RWPE1 (cell line): ENCODE measurements at regions not wholly inside any gene's neighbourhood (a gene's known extent, or its start where the extent isn't known, plus 50 kb on each side); places are given as distances from the start of the nearest gene placed in this dataset.
"Not testable (repeated sequence)": the region's sequence is repeated elsewhere in the genome, so short reads cannot be mapped to it uniquely, and the experiment has no call there.

Source experiments
- CTCF ChIA-PET: fragments of 350-600 bp; sonication (Branson Sonifier 250); formaldehyde crosslinking; extraction: SDS; loops from one replicate; lab custom pipeline; 2021; lab: Yijun Ruan, JAX
- POLR2A ChIA-PET: fragments of 400-600 bp; formaldehyde crosslinking; extraction: SDS; loops from one replicate; lab custom pipeline; 2020; ENCODE audit warnings: antibody characterized with exemption; ENCODE audit not compliant: low non-redundant PET; lab: Yijun Ruan, JAX
- DNase-seq: peaks from one replicate; pipeline ENCODE4 v3.0.0; 2012; ENCODE audit warnings: low spot score
- H3K27ac ChIP-seq: fragments of 450-650 bp; 2 replicates; pipeline ENCODE4 v1.5.1; 2017
- TF ChIP-seq, protein P1 (sequence below): fragments of 450-650 bp; conservative IDR thresholded peaks from 2 replicates; pipeline ENCODE4 v1.5.1; 2017; ENCODE audit warnings: low read depth, mild to moderate bottlenecking

DNA sequence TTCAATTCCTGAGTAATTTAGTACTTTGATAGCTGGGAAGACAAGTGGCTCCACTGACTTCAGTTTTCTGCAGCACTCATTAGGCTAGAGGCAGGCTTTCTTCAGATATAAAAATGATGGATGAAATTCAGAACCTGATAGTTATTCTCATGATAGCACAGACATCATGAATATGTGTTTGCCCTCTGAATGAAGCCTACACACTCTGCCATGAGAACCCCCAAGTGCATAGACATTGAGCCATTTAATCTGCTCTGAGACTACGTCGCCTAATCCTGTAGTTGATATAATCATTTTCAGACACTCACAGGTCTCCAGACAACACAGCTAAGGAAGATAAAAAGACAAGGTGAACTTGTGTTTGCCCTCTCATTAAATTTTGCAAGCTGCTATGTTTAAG, 566.1 kb downstream of the AMY1C start:
- POLR2A ChIA-PET = no interaction called here
- TF ChIP-seq, protein P1, sequence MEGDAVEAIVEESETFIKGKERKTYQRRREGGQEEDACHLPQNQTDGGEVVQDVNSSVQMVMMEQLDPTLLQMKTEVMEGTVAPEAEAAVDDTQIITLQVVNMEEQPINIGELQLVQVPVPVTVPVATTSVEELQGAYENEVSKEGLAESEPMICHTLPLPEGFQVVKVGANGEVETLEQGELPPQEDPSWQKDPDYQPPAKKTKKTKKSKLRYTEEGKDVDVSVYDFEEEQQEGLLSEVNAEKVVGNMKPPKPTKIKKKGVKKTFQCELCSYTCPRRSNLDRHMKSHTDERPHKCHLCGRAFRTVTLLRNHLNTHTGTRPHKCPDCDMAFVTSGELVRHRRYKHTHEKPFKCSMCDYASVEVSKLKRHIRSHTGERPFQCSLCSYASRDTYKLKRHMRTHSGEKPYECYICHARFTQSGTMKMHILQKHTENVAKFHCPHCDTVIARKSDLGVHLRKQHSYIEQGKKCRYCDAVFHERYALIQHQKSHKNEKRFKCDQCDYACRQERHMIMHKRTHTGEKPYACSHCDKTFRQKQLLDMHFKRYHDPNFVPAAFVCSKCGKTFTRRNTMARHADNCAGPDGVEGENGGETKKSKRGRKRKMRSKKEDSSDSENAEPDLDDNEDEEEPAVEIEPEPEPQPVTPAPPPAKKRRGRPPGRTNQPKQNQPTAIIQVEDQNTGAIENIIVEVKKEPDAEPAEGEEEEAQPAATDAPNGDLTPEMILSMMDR = no peak
- CTCF ChIA-PET = no interaction called here
- H3K27ac ChIP-seq = no peak overlapping the region
- DNase-seq = no peak

DNA sequence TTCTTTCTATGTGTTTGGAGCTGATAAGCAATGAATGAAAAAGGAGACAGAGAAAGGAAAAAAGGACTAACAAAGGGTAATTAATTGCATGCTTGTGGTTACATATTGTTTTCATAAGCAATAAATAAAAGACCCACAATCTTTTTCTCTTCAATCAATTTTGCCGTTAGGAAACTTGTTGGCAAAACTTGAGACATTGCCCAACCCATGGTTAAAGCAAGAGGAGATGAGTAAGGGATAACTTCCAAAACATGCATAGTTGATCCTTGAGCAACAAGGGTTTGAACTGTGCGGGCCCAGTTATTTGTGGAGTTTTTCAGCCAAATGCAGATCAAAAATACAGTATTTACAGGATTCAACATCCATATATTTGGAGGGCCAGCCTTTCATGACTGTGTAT, 572.4 kb downstream of the AMY1C start:
- no peak overlapping the region for H3K27ac ChIP-seq
- DNase-seq = no peak
- ChIA-PET POLR2A (no interaction called here), CTCF (no interaction called here)
- TF ChIP-seq, protein P1 = no peak

DNA sequence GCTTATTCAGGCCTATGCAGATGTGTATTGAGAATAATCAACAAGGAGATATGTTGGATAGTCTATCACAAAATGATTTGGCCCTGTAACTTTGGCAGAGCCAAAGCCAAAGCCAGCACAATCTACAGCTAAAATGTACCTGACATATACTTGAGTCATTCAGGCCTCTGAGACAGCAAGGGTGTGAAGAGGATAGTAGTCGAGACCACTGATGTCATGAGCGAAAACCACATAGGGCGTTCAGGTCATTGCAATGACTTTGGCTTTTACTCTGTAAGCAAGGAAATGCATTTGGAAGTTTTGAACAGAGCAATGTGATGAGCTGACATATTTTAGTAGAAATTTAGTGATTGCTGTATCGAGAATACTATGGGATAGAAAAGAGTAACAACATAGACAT, 579.6 kb downstream of the AMY1C start:
- DNase-seq = no peak
- TF ChIP-seq, protein P1 = no peak
- ChIA-PET CTCF (no interaction called here), POLR2A (no interaction called here)
- H3K27ac ChIP-seq = no peak overlapping the region

DNA sequence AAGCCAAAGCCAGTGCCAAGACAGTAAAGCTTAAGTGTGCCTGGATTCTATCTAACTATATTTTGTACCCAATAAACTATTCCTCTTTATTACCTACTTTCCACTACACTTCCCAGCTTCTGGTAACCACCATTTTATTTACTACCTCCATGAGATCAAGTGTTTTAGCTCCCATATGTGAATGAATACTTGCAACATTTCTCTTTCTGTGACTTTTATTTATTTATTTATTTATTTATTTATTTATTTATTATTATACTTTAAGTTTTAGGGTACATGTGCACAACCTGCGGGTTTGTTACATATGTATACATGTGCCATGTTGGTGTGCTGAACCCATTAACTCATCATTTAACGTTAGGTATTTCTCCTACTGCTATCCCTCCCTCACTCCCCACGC, 582.1 kb downstream of the AMY1C start:
- TF ChIP-seq, protein P1 = no peak
- H3K27ac ChIP-seq = no peak overlapping the region
- CTCF ChIA-PET = interaction anchor here (1.0 kb wide), 1 partner anchor 9 kb away, joined by 3 read pairs; no protein-coding TSS in a partner anchor
- POLR2A ChIA-PET = no interaction called here
- DNase-seq = no peak

DNA sequence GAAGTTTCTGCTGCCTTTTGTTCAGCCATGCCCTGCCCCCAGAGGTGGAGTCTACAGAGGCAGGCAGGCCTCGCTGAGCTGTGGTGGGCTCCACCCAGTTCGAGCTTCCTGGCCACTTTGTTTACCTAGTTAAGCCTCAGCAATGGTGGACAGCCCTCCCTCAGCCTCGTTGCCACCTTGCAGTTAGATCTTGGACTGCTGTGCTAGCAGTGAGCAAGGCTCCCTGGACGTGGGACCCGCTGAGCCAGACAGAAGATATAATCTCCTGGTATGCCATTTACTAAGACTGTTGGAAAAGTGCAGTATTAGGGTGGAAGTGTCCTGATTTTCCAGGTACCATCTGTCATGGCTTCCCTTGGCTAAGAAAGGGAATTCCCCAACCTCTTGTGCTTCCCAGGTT, 588.2 kb downstream of the AMY1C start:
- DNase-seq, POLR2A ChIA-PET, CTCF ChIA-PET, H3K27ac ChIP-seq: not testable (repeated sequence)

DNA sequence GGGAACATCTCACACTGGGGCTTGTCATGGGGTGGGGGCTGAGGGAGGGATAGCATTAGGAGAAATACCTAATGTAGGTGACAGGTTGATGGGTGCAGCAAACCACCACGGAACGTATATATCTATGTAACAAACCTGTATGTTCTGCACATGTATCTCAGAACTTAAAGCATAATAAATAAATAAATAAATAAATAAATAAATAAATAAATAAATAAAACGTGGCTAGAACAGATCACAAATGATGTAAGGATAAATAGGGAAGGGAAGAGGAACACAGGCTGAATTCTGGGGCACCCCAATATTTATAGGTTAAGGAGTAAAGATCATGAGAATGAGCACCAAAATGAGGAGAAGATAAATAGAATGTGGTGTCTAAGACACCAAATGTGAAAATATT, 592.2 kb downstream of the AMY1C start:
- POLR2A ChIA-PET = no interaction called here
- DNase-seq = no peak
- no peak overlapping the region for H3K27ac ChIP-seq
- CTCF ChIA-PET = no interaction called here
- TF ChIP-seq, protein P1 = no peak

DNA sequence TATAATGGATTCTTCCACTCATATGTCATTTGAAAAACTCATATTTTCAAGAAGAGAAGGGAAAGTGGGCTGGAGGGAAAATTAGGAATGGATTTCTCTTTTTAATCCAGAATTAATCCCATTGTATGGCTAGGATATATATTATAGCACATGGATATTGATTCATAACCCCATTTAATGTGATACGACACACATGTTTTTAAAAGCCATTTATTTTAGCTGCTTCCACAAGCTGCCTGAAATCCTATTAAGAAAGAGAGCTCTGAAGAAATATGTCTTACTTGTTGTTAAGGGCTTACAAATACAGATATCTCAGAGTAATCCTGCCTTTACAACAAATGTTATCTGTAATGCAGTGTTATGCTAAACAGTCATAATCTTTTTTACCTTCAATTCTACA, 598.6 kb downstream of the AMY1C start:
- DNase-seq = no peak
- H3K27ac ChIP-seq = no peak overlapping the region
- ChIA-PET CTCF (no interaction called here), POLR2A (no interaction called here)
- TF ChIP-seq, protein P1 = no peak
